CD4-positive, alpha-beta memory T cell (primary cell): ENCODE measurements at regions not wholly inside any gene's neighbourhood (a gene's known extent, or its start where the extent isn't known, plus 50 kb on each side); places are given as distances from the start of the nearest gene placed in this dataset.

Experiments
- CTCF ChIA-PET: fragments of 350-600 bp; sonication (Branson Sonifier 250); formaldehyde crosslinking; loops from one replicate; lab custom pipeline; 2021; ENCODE audit warnings: inconsistent platforms; ENCODE audit not compliant: partially characterized antibody; lab: Charles Lee
- POLR2A ChIA-PET: fragments of 350-600 bp; sonication (Branson Sonifier 250); formaldehyde crosslinking; loops from one replicate; lab custom pipeline; 2021; ENCODE audit not compliant: partially characterized antibody; lab: Charles Lee
- DNase-seq, 5 donors: peaks; one replicate each; pipeline versions ENCODE4 v3.0.0 to v3.0.0-alpha.2; 2020 to 2022; ENCODE audit warnings: mixed read lengths in 1 of 5
- H3K27ac ChIP-seq: one replicate; pipeline ENCODE4 v1.7.0; 2013; ENCODE audit warnings: low read depth, low read length
- H3K27me3 ChIP-seq: 2 replicates; pipeline ENCODE4 v1.7.0; 2013; ENCODE audit warnings: mild to moderate bottlenecking, low read length, moderate library complexity; ENCODE audit not compliant: insufficient read depth
- H3K36me3 ChIP-seq: 2 replicates; pipeline ENCODE4 v1.7.0; 2013; ENCODE audit warnings: mild to moderate bottlenecking, low read length, moderate library complexity; ENCODE audit not compliant: insufficient read depth
- H3K4me1 ChIP-seq: 2 replicates; pipeline ENCODE4 v1.7.0; 2013; ENCODE audit warnings: mild to moderate bottlenecking, low read length, moderate library complexity; ENCODE audit not compliant: insufficient read depth
- H3K4me3 ChIP-seq, 2 donors: one replicate each; pipeline ENCODE4 v1.7.0; 2013; ENCODE audit warnings: low read length in 2 of 2, mild to moderate bottlenecking in 1 of 2
- H3K9me3 ChIP-seq, 2 donors: one replicate each; pipeline ENCODE4 v1.7.0; 2013; ENCODE audit warnings: low read length in 2 of 2, control low read depth in 1 of 2; ENCODE audit not compliant: control insufficient read depth in 1 of 2
- H3K27ac Mint-ChIP-seq, 7 donors: one replicate each; pipeline ENCODE4 v1.8.0; 2020 to 2021; ENCODE audit warnings: mixed read lengths in 7 of 7, mild to moderate bottlenecking in 6 of 7, inconsistent platforms in 3 of 7, moderate library complexity in 3 of 7
- H3K27me3 Mint-ChIP-seq, 2 donors: one replicate each; pipeline ENCODE4 v1.8.0; 2020 to 2021; ENCODE audit warnings: mixed read lengths in 2 of 2
- H3K36me3 Mint-ChIP-seq, 2 donors: one replicate each; pipeline ENCODE4 v1.8.0; 2020 to 2021; ENCODE audit warnings: mixed read lengths in 2 of 2, inconsistent platforms in 1 of 2, mild to moderate bottlenecking in 1 of 2
- H3K4me1 Mint-ChIP-seq, 4 donors: one replicate each; pipeline ENCODE4 v1.8.0; 2020 to 2021; ENCODE audit warnings: mixed read lengths in 4 of 4, mild to moderate bottlenecking in 1 of 4
- H3K4me3 Mint-ChIP-seq, 8 donors: one replicate each; pipeline ENCODE4 v1.8.0; 2020 to 2021; ENCODE audit warnings: mixed read lengths in 8 of 8, mild to moderate bottlenecking in 7 of 8, moderate library complexity in 6 of 8, inconsistent platforms in 3 of 8
- H3K9me3 Mint-ChIP-seq, 8 donors: one replicate each; pipeline ENCODE4 v1.8.0; 2020 to 2021; ENCODE audit warnings: mixed read lengths in 8 of 8, mild to moderate bottlenecking in 5 of 8, inconsistent platforms in 3 of 8, moderate library complexity in 1 of 8
- intact Hi-C: fragments of 100-400 bp; cut with micrococcal nuclease; formaldehyde crosslinking; loops from one replicate; pipeline ENCODE4 v1.15.1; 2023

GRCh38 chr3:132084982-132085381, 50.2 kb upstream of the CPNE4 start:
- no peaks in the 10 kb centered on the region for H3K36me3 Mint-ChIP-seq
- no peaks in the 10 kb centered on the region for H3K4me1 Mint-ChIP-seq
- H3K36me3 ChIP-seq: no peaks in the 10 kb centered on the region
- no peak overlapping the region for H3K4me3 ChIP-seq
- peaks cover 0 to 4% (median under 1%) of the 10 kb centered on the region in 8 donors for H3K9me3 Mint-ChIP-seq
- DNase-seq: no peak
- no peak overlapping the region for H3K4me3 Mint-ChIP-seq
- peaks cover 0 to 2% of the 10 kb centered on the region in 2 donors for H3K27me3 Mint-ChIP-seq
- no peaks in the 10 kb centered on the region for H3K27me3 ChIP-seq
- no peak overlapping the region for H3K27ac Mint-ChIP-seq
- no peaks in the 10 kb centered on the region for H3K9me3 ChIP-seq
- ChIA-PET CTCF (no interaction called here), POLR2A (no interaction called here)
- no peaks in the 10 kb centered on the region for H3K4me1 ChIP-seq
- H3K27ac ChIP-seq: no peak overlapping the region
- intact Hi-C loops: no loop called here

GRCh38 chr3:132087356-132087755, 52.5 kb upstream of the CPNE4 start:
- Histone ChIP-seq H3K36me3 (no peaks in the 10 kb centered on the region), H3K9me3 (no peaks in the 10 kb centered on the region), H3K27ac (no peak overlapping the region), H3K4me1 (no peaks in the 10 kb centered on the region), H3K4me3 (no peak overlapping the region), H3K27me3 (no peaks in the 10 kb centered on the region)
- H3K4me1 Mint-ChIP-seq: no peaks in the 10 kb centered on the region
- CTCF ChIA-PET: no interaction called here
- no peak overlapping the region for H3K27ac Mint-ChIP-seq
- no peaks in the 10 kb centered on the region for H3K36me3 Mint-ChIP-seq
- intact Hi-C loops: no loop called here
- H3K4me3 Mint-ChIP-seq: no peak overlapping the region
- H3K9me3 Mint-ChIP-seq: peaks cover 0 to 3% (median under 1%) of the 10 kb centered on the region in 8 donors
- H3K27me3 Mint-ChIP-seq: no peaks in the 10 kb centered on the region
- POLR2A ChIA-PET: no interaction called here
- DNase-seq: no peak

GRCh38 chr3:132088291-132088690, 53.5 kb upstream of the CPNE4 start:
- no peaks in the 10 kb centered on the region for H3K4me1 ChIP-seq
- no peaks in the 10 kb centered on the region for H3K36me3 ChIP-seq
- Mint-ChIP-seq H3K36me3 (no peaks in the 10 kb centered on the region), H3K4me3 (no peak overlapping the region), H3K9me3 (peaks cover 0 to 3% (median 0%) of the 10 kb centered on the region in 8 donors), H3K27ac (no peak overlapping the region), H3K4me1 (no peaks in the 10 kb centered on the region), H3K27me3 (no peaks in the 10 kb centered on the region)
- H3K4me3 ChIP-seq: no peak overlapping the region
- no peaks in the 10 kb centered on the region for H3K27me3 ChIP-seq
- H3K9me3 ChIP-seq: no peaks in the 10 kb centered on the region
- DNase-seq: no peak
- intact Hi-C loops: no loop called here
- ChIA-PET CTCF (no interaction called here), POLR2A (no interaction called here)
- no peak overlapping the region for H3K27ac ChIP-seq

GRCh38 chr3:132090921-132091320, 56.1 kb upstream of the CPNE4 start:
- Histone ChIP-seq H3K27me3 (no peaks in the 10 kb centered on the region), H3K9me3 (no peaks in the 10 kb centered on the region), H3K4me1 (no peaks in the 10 kb centered on the region), H3K27ac (no peak overlapping the region), H3K36me3 (no peaks in the 10 kb centered on the region), H3K4me3 (no peak overlapping the region)
- ChIA-PET CTCF (no interaction called here), POLR2A (no interaction called here)
- no peak overlapping the region for H3K27ac Mint-ChIP-seq
- no peak for DNase-seq
- H3K36me3 Mint-ChIP-seq: no peaks in the 10 kb centered on the region
- H3K4me1 Mint-ChIP-seq: no peaks in the 10 kb centered on the region
- peaks cover 0 to 3% of the 10 kb centered on the region in 2 donors for H3K27me3 Mint-ChIP-seq
- intact Hi-C loops: no loop called here
- no peak overlapping the region for H3K4me3 Mint-ChIP-seq
- H3K9me3 Mint-ChIP-seq: peaks cover 0 to 3% (median 0%) of the 10 kb centered on the region in 8 donors

GRCh38 chr3:132116601-132117000, 81.8 kb upstream of the CPNE4 start:
- H3K27ac ChIP-seq: no peak overlapping the region
- Mint-ChIP-seq H3K9me3 (peaks cover 0 to 18% (median 7%) of the 10 kb centered on the region in 8 donors), H3K27ac (no peak overlapping the region), H3K4me3 (no peak overlapping the region), H3K27me3 (peaks cover 0 to 4% of the 10 kb centered on the region in 2 donors), H3K4me1 (no peaks in the 10 kb centered on the region), H3K36me3 (no peaks in the 10 kb centered on the region)
- CTCF ChIA-PET: no interaction called here
- no peak overlapping the region for H3K4me3 ChIP-seq
- no peaks in the 10 kb centered on the region for H3K27me3 ChIP-seq
- H3K4me1 ChIP-seq: no peaks in the 10 kb centered on the region
- no peaks in the 10 kb centered on the region for H3K9me3 ChIP-seq
- POLR2A ChIA-PET: no interaction called here
- intact Hi-C loops: no loop called here
- no peak for DNase-seq
- H3K36me3 ChIP-seq: no peaks in the 10 kb centered on the region

- intact Hi-C loops: no loop called here
- H3K4me1 ChIP-seq: no peaks in the 10 kb centered on the region
Measured at GRCh38 chr3:132117642-132118041, 82.8 kb upstream of the CPNE4 start.

GRCh38 chr3:132119531-132119930, 84.7 kb upstream of the CPNE4 start:
- CTCF ChIA-PET: no interaction called here
- Mint-ChIP-seq H3K4me1 (no peaks in the 10 kb centered on the region), H3K9me3 (peaks cover 0 to 10% (median 4%) of the 10 kb centered on the region in 8 donors), H3K36me3 (no peaks in the 10 kb centered on the region), H3K27ac (no peak overlapping the region), H3K4me3 (no peak overlapping the region), H3K27me3 (peaks cover 1 to 4% of the 10 kb centered on the region in 2 donors)
- no peak for DNase-seq
- H3K4me3 ChIP-seq: no peak overlapping the region
- intact Hi-C loops: no loop called here
- H3K4me1 ChIP-seq: no peaks in the 10 kb centered on the region
- H3K27me3 ChIP-seq: no peaks in the 10 kb centered on the region
- no peaks in the 10 kb centered on the region for H3K36me3 ChIP-seq
- no peak overlapping the region for H3K27ac ChIP-seq
- H3K9me3 ChIP-seq: no peaks in the 10 kb centered on the region
- POLR2A ChIA-PET: no interaction called here

More at GRCh38 chr3:132117642-132118041, 82.8 kb upstream of the CPNE4 start:
- Mint-ChIP-seq H3K4me3 (no peak overlapping the region), H3K27me3 (peaks cover under 1 to 4% of the 10 kb centered on the region in 2 donors), H3K9me3 (peaks cover 0 to 18% (median 7%) of the 10 kb centered on the region in 8 donors), H3K27ac (no peak overlapping the region), H3K36me3 (no peaks in the 10 kb centered on the region), H3K4me1 (no peaks in the 10 kb centered on the region)
- Histone ChIP-seq H3K27me3 (no peaks in the 10 kb centered on the region), H3K27ac (no peak overlapping the region), H3K4me3 (no peak overlapping the region), H3K9me3 (no peaks in the 10 kb centered on the region), H3K36me3 (no peaks in the 10 kb centered on the region)
- POLR2A ChIA-PET: no interaction called here
- no peak for DNase-seq
- CTCF ChIA-PET: no interaction called here

- ChIA-PET CTCF (no interaction called here), POLR2A (no interaction called here)
- Histone ChIP-seq H3K36me3 (no peaks in the 10 kb centered on the region), H3K4me1 (no peaks in the 10 kb centered on the region), H3K27me3 (no peaks in the 10 kb centered on the region), H3K9me3 (no peaks in the 10 kb centered on the region), H3K27ac (no peak overlapping the region), H3K4me3 (no peak overlapping the region)
- H3K36me3 Mint-ChIP-seq: no peaks in the 10 kb centered on the region
- H3K27ac Mint-ChIP-seq: no peak overlapping the region
- H3K9me3 Mint-ChIP-seq: peaks cover 0 to 9% (median 3%) of the 10 kb centered on the region in 8 donors
- peaks cover 1 to 3% of the 10 kb centered on the region in 2 donors for H3K27me3 Mint-ChIP-seq
- intact Hi-C loops: no loop called here
- DNase-seq: no peak
- H3K4me1 Mint-ChIP-seq: no peaks in the 10 kb centered on the region
- no peak overlapping the region for H3K4me3 Mint-ChIP-seq
Measured at GRCh38 chr3:132124096-132124495, 89.3 kb upstream of the CPNE4 start.
